Adrenal gland (tissue), 9 donors: ENCODE measurements at regions not wholly inside any gene's neighbourhood (a gene's known extent, or its start where the extent isn't known, plus 50 kb on each side); places are given as distances from the start of the nearest gene placed in this dataset.

Experiments
- DNase-seq, 7 donors: peaks; one replicate each; pipeline ENCODE4 v3.0.0-alpha.2; 2019 to 2020
- H3K27ac ChIP-seq, 5 donors: fragments of 200-600 bp; sonication (generic) in 4 of 5; 1 replicate in 3 of 5; 2 replicates in 2 of 5; pipeline versions ENCODE4 v1.5.1 to v1.8.0; 2016 to 2020; ENCODE audit warnings: mild to moderate bottlenecking in 1 of 5
- H3K27me3 ChIP-seq: fragments of 200-600 bp; 2 replicates; pipeline ENCODE4 v1.8.0; 2021
- H3K36me3 ChIP-seq, 2 donors: fragments of 200-600 bp; replicated peaks in 1 of 2; 1 replicate in 1 of 2; 2 replicates in 1 of 2; pipeline versions ENCODE4 v1.5.1 to v1.8.0; 2018 to 2022
- H3K4me1 ChIP-seq, 2 donors: fragments of 200-600 bp; replicated peaks in 1 of 2; 1 replicate in 1 of 2; 2 replicates in 1 of 2; pipeline versions ENCODE4 v1.5.1 to v1.8.0; 2018 to 2021
- H3K4me3 ChIP-seq, 4 donors: fragments of 200-600 bp; sonication (generic) in 3 of 4; one replicate each; pipeline ENCODE4 v1.5.1; 2016 to 2018
- H3K9me3 ChIP-seq, 3 donors: fragments of 200-600 bp; sonication (generic) in 1 of 3; replicated peaks in 1 of 3; 1 replicate in 2 of 3; 2 replicates in 1 of 3; pipeline versions ENCODE4 v1.5.1 to v1.8.0; 2016 to 2021
- CTCF ChIP-seq, 6 experiments: fragments of 450-650 bp in 4 of 6; fragments of 200-600 bp in 2 of 6; sonication (generic) in 1 of 6; IDR thresholded peaks; 1 replicate in 5 of 6; 2 replicates in 1 of 6; pipeline versions ENCODE4 v1.5.1 to v1.8.0; 2016 to 2021; ENCODE audit warnings: antibody characterized with exemption in 6 of 6, mild to moderate bottlenecking in 2 of 6, moderate library complexity in 1 of 6
- POLR2A ChIP-seq, 2 donors: fragments of 450-650 bp; IDR thresholded peaks; one replicate each; pipeline ENCODE4 v1.6.1; 2017; ENCODE audit warnings: antibody characterized with exemption in 2 of 2, mild to moderate bottlenecking in 2 of 2, moderate library complexity in 1 of 2
- WGBS, 4 donors: extraction: QIAGEN DNeasy Blood & Tissue Kit in 2 of 4; methylation state at CpG; one replicate each; pipeline versions ENCODE4 v1.1.5 to v1.1.7; 2013 to 2017; 5-methylcytosine and 5-hydroxymethylcytosine counted together
- intact Hi-C, 2 donors: fragments of 100-400 bp; cut with DNase I; formaldehyde crosslinking; loops; one replicate each; pipeline versions ENCODE4 v1.14.1 to v1.15.0; 2022 to 2023
- donor health status: healthy with polysubstance abuse.
- donor health status: Bipolar disorder and iron deficiency.
- donor health status: DM: yes; HTN: yes; CAD: no.
- donor health status: DM: no; HTN: no; CAD: no.
- donor health status: DM: no; HTN: no; CAD: no.

GRCh38 chr9:7509576-7510145 is 289.9 kb downstream of the DMAC1 start:
- intact Hi-C loops, result no loop called here
- no peaks in the 10 kb centered on the region for H3K27me3 ChIP-seq
- no peaks in the 10 kb centered on the region for H3K4me1 ChIP-seq
- no peak overlapping the region for H3K4me3 ChIP-seq
- no peak overlapping the region for H3K27ac ChIP-seq
- no peaks in the 10 kb centered on the region for H3K36me3 ChIP-seq
- no peaks in the 10 kb centered on the region for H3K9me3 ChIP-seq
- WGBS, 4 donors, result 67 to 76% (median 74%) methylated on average over 7 of the region's 7 CpGs
- TF ChIP-seq POLR2A (IDR thresholded peaks at IDR 0.05) (no peak), CTCF (IDR thresholded peaks at IDR 0.05) (no peak)
- DNase-seq, result no peak

- no peak overlapping the region for H3K27ac ChIP-seq
- DNase-seq, result no peak
- H3K4me1 ChIP-seq, result no peaks in the 10 kb centered on the region
- no peaks in the 10 kb centered on the region for H3K36me3 ChIP-seq
- TF ChIP-seq POLR2A (IDR thresholded peaks at IDR 0.05) (no peak), CTCF (IDR thresholded peaks at IDR 0.05) (no peak)
- H3K9me3 ChIP-seq, result no peaks in the 10 kb centered on the region
- intact Hi-C loops, result no loop called here
- H3K4me3 ChIP-seq, result no peak overlapping the region
- no peaks in the 10 kb centered on the region for H3K27me3 ChIP-seq
- WGBS, 4 donors, result 69 to 76% (median 74%) methylated on average over 1 of the region's 1 CpG
These were observed 291.1 kb downstream of the DMAC1 start for GRCh38 chr9:7508516-7508915.

- H3K4me3 ChIP-seq, result no peak overlapping the region
- WGBS, 4 donors, result 63 to 83% (median 73%) methylated on average over 7 of the region's 7 CpGs
- H3K36me3 ChIP-seq, result no peaks in the 10 kb centered on the region
- TF ChIP-seq POLR2A (IDR thresholded peaks at IDR 0.05), result no peak
- no peak for TF ChIP-seq CTCF (IDR thresholded peaks at IDR 0.05)
- H3K27me3 ChIP-seq, result no peaks in the 10 kb centered on the region
- intact Hi-C loops, result no loop called here
- H3K9me3 ChIP-seq, result no peaks in the 10 kb centered on the region
- no peak for DNase-seq
- H3K4me1 ChIP-seq, result no peaks in the 10 kb centered on the region
- H3K27ac ChIP-seq, result no peak overlapping the region
These were observed 291.9 kb downstream of the DMAC1 start for GRCh38 chr9:7507566-7508270.

- DNase-seq, result no peak
- intact Hi-C loops, result no loop called here
- Histone ChIP-seq H3K27me3 (no peaks in the 10 kb centered on the region), H3K4me3 (no peak overlapping the region), H3K27ac (no peak overlapping the region), H3K36me3 (no peaks in the 10 kb centered on the region), H3K9me3 (no peaks in the 10 kb centered on the region), H3K4me1 (no peaks in the 10 kb centered on the region)
- WGBS, 4 donors, result 73 to 80% (median 76%) methylated on average over 2 of the region's 2 CpGs
- TF ChIP-seq POLR2A (IDR thresholded peaks at IDR 0.05) (no peak), CTCF (IDR thresholded peaks at IDR 0.05) (no peak)
These were observed 292.6 kb downstream of the DMAC1 start for GRCh38 chr9:7507026-7507425.
